A549 (cell line): ENCODE measurements at regions not wholly inside any gene's neighbourhood (a gene's known extent, or its start where the extent isn't known, plus 50 kb on each side); places are given as distances from the start of the nearest gene placed in this dataset.

Experiments
- ATAC-seq, 2 experiments: fragments of 200-7000 bp in 1 of 2; fragments of >200 bp in 1 of 2; cut with Nextera tagmentation in 1 of 2; cut with Tn5 transposase in 1 of 2; 3 replicates each; pipeline versions ENCODE4 v1.8.0 to v1.9.1; 2018 to 2020; ENCODE audit warnings: mild to moderate bottlenecking in 1 of 2, moderate library complexity in 1 of 2
- CTCF ChIA-PET: fragments of 300-600 bp; sonication (Branson Sonifier 250); formaldehyde crosslinking; extraction: SDS; loops from one replicate; lab custom pipeline; 2021; ENCODE audit warnings: antibody characterized with exemption, inconsistent platforms; lab: Yijun Ruan, JAX
- POLR2A ChIA-PET: fragments of 350-600 bp; formaldehyde crosslinking; extraction: SDS; loops from one replicate; lab custom pipeline; 2021; ENCODE audit warnings: antibody characterized with exemption, inconsistent platforms; lab: Yijun Ruan, JAX
- DNase-seq, 2 experiments: peaks; one replicate each; pipeline versions ENCODE4 v3.0.0 to v3.0.0-alpha.2; 2011 to 2016; ENCODE audit warnings: low read depth in 1 of 2, low spot score in 1 of 2
- FAIRE-seq: peaks from 2 replicates; lab custom pipeline; 2011; peaks lifted over from hg19 to GRCh38; lab: Jason Lieb, UNC
- H3K27ac ChIP-seq, 2 experiments: fragments of >200 bp; sonication (Bioruptor Twin); formaldehyde crosslinking; 3 replicates each; pipeline ENCODE4 v1.5.1; 2016 to 2017
- H3K4me1 ChIP-seq: fragments of >200 bp; sonication (Bioruptor Twin); formaldehyde crosslinking; 3 replicates; pipeline ENCODE4 v1.6.1; 2016
- H3K4me2 ChIP-seq: fragments of >200 bp; sonication (Bioruptor Twin); formaldehyde crosslinking; 3 replicates; pipeline ENCODE4 v1.6.1; 2016
- H3K4me3 ChIP-seq: fragments of >200 bp; sonication (Bioruptor Twin); formaldehyde crosslinking; 3 replicates; pipeline ENCODE4 v1.5.1; 2016
- H3K9me3 ChIP-seq: fragments of >200 bp; sonication (Bioruptor Twin); formaldehyde crosslinking; 3 replicates; pipeline ENCODE4 v1.6.1; 2016
- ATOH8 ChIP-seq: fragments of 250-450 bp; sonication (Bioruptor Pico); IDR thresholded peaks from 2 replicates; pipeline ENCODE4 v1.5.0; 2020; ENCODE audit warnings: low read depth, mild to moderate bottlenecking, moderate library complexity
- CBX2 ChIP-seq: fragments of 200-600 bp; sonication (generic); IDR thresholded peaks from 2 replicates; pipeline ENCODE4 v1.6.1; 2016; ENCODE audit warnings: low read depth, mild to moderate bottlenecking, borderline replicate concordance
- CEBPB ChIP-seq, 2 experiments: fragments of >200 bp in 1 of 2; sonication (Bioruptor Twin) in 1 of 2; formaldehyde crosslinking in 1 of 2; IDR thresholded peaks; 2 replicates each; pipeline ENCODE4 v1.6.1; 2012 to 2016
- CHD2 ChIP-seq: fragments of 150-350 bp; IDR thresholded peaks from 2 replicates; pipeline ENCODE4 v1.6.1; 2014; ENCODE audit warnings: low read length; ENCODE audit not compliant: partially characterized antibody
- CHD4 ChIP-seq: fragments of 200-600 bp; sonication (generic); IDR thresholded peaks from 2 replicates; pipeline ENCODE4 v1.6.1; 2016; ENCODE audit warnings: antibody characterized with exemption, mild to moderate bottlenecking, borderline replicate concordance
- EHMT2 ChIP-seq: fragments of 200-600 bp; sonication (generic); IDR thresholded peaks from 2 replicates; pipeline ENCODE4 v1.6.1; 2016; ENCODE audit warnings: antibody characterized with exemption, low read depth, mild to moderate bottlenecking, moderate library complexity
- ELK1 ChIP-seq: fragments of 150-350 bp; IDR thresholded peaks from 2 replicates; pipeline ENCODE4 v1.6.1; 2014; ENCODE audit warnings: low read depth, mild to moderate bottlenecking, low read length
- EP300 ChIP-seq, 2 experiments: fragments of >200 bp; sonication (Bioruptor Twin); formaldehyde crosslinking; IDR thresholded peaks; 2 replicates in 1 of 2; 3 replicates in 1 of 2; pipeline ENCODE4 v1.6.1; 2016 to 2017
- ESRRA ChIP-seq: fragments of 150-350 bp; IDR thresholded peaks from 2 replicates; pipeline ENCODE4 v1.6.1; 2014; ENCODE audit warnings: mild to moderate bottlenecking, low read length, borderline replicate concordance
- FOSB ChIP-seq: fragments of 250-450 bp; sonication (Bioruptor Pico); IDR thresholded peaks from 2 replicates; pipeline ENCODE4 v1.5.0; 2020; ENCODE audit warnings: mild to moderate bottlenecking, moderate library complexity
- FOSL2 ChIP-seq, 2 experiments: fragments of 450-650 bp in 1 of 2; fragments of >200 bp in 1 of 2; sonication (Bioruptor Twin) in 1 of 2; formaldehyde crosslinking; IDR thresholded peaks; 2 replicates each; pipeline versions ENCODE4 v1.5.0 to v1.6.1; 2016 to 2020; ENCODE audit warnings: mild to moderate bottlenecking in 1 of 2, moderate library complexity in 1 of 2
- FOXS1 ChIP-seq: fragments of 250-450 bp; sonication (Bioruptor Pico); IDR thresholded peaks from 2 replicates; pipeline ENCODE4 v1.5.0; 2020; ENCODE audit warnings: mild to moderate bottlenecking, moderate library complexity
- HES2 ChIP-seq: fragments of >200 bp; sonication (Bioruptor Twin); formaldehyde crosslinking; IDR thresholded peaks from 2 replicates; pipeline ENCODE4 v1.6.1; 2016
- HOXA7 ChIP-seq: fragments of 250-450 bp; sonication (Bioruptor Pico); IDR thresholded peaks from 2 replicates; pipeline ENCODE4 v1.5.0; 2020; ENCODE audit warnings: mild to moderate bottlenecking, moderate library complexity
- HOXB13 ChIP-seq: fragments of 250-450 bp; sonication (Bioruptor Pico); IDR thresholded peaks from 2 replicates; pipeline ENCODE4 v1.5.0; 2020; ENCODE audit warnings: low read depth, mild to moderate bottlenecking, moderate library complexity
- MAFK ChIP-seq: fragments of 450-650 bp; IDR thresholded peaks from 2 replicates; pipeline ENCODE4 v1.6.1; 2014; ENCODE audit not compliant: partially characterized antibody
- NFE2L2 ChIP-seq: fragments of 150-350 bp; conservative IDR thresholded peaks from 2 replicates; pipeline ENCODE4 v1.6.1; 2014; ENCODE audit warnings: low read length
- NPAS2 ChIP-seq: fragments of 250-450 bp; sonication (Bioruptor Pico); IDR thresholded peaks from 2 replicates; pipeline ENCODE4 v1.8.0; 2022; ENCODE audit warnings: mild to moderate bottlenecking, moderate library complexity, borderline replicate concordance
- NR3C1 ChIP-seq: fragments of >200 bp; sonication (Bioruptor Twin); formaldehyde crosslinking; IDR thresholded peaks from 3 replicates; pipeline ENCODE4 v1.6.1; 2017
- PBX3 ChIP-seq: IDR thresholded peaks from 2 replicates; pipeline ENCODE4 v1.6.1; 2012
- PHF8 ChIP-seq: fragments of 200-600 bp; sonication (generic); IDR thresholded peaks from 2 replicates; pipeline ENCODE4 v1.6.1; 2016; ENCODE audit warnings: low read depth, mild to moderate bottlenecking, antibody characterized with exemption, moderate library complexity, borderline replicate concordance
- RAD21 ChIP-seq, 2 experiments: fragments of >200 bp in 1 of 2; sonication (Bioruptor Twin) in 1 of 2; formaldehyde crosslinking in 1 of 2; IDR thresholded peaks in 1 of 2; conservative IDR thresholded peaks in 1 of 2; 2 replicates in 1 of 2; 3 replicates in 1 of 2; pipeline ENCODE4 v1.6.1; 2012 to 2018; ENCODE audit warnings: inconsistent platforms in 1 of 2
- RNF2 ChIP-seq: fragments of 200-600 bp; sonication (generic); IDR thresholded peaks from 2 replicates; pipeline ENCODE4 v1.6.1; 2016; ENCODE audit warnings: low read depth, mild to moderate bottlenecking, antibody characterized with exemption, moderate library complexity, borderline replicate concordance
- SMC3 ChIP-seq: fragments of >200 bp; sonication (Bioruptor Twin); formaldehyde crosslinking; IDR thresholded peaks from 3 replicates; pipeline ENCODE4 v1.6.1; 2018; ENCODE audit warnings: inconsistent platforms
- TP53 ChIP-seq: fragments of 250-450 bp; sonication (Bioruptor Pico); IDR thresholded peaks from 2 replicates; pipeline ENCODE4 v1.5.0; 2021; ENCODE audit warnings: mild to moderate bottlenecking, moderate library complexity
- ZC3H11A ChIP-seq: fragments of 450-650 bp; IDR thresholded peaks from 2 replicates; pipeline ENCODE4 v1.6.1; 2014; ENCODE audit warnings: antibody characterized with exemption, mild to moderate bottlenecking
- ZSCAN20 ChIP-seq: fragments of 250-450 bp; sonication (Bioruptor Pico); IDR thresholded peaks from 2 replicates; pipeline ENCODE4 v1.8.0; 2022; ENCODE audit warnings: mild to moderate bottlenecking, moderate library complexity
- WGBS: methylation state at CpG from one replicate; pipeline ENCODE4 v1.1.6; 2017; ENCODE audit errors: missing lambda C conversion rate; 5-methylcytosine and 5-hydroxymethylcytosine counted together
- TF ChIP-seq, protein P1 (sequence below): fragments of >200 bp; sonication (Bioruptor Twin); formaldehyde crosslinking; IDR thresholded peaks from 3 replicates; pipeline ENCODE4 v1.5.1; 2016
- TF ChIP-seq, protein P2 (sequence below): IDR thresholded peaks from 2 replicates; pipeline ENCODE4 v1.6.1; 2012

DNA sequence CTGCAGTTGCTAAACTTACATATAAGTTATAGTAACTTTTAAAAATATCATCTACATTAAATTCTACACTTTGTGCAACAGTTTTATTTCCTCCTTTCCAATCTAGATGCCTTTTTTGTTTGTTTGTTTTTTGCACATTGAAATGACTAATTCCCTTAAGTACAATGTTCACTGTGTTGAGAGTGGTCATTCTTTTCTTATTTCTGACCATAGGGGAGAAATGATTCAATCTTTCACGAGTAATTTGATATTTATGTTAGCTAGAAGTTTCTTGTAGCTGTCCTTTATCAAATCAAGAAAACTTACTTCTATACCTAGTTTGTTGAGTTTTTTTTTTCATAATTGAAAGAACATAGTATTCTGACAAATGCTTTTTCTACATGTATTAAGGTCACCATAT is 85.0 kb upstream of the CBLB start:
- WGBS: 28% methylated on average over 1 of the region's 1 CpG

GRCh38 chr3:105956306-105956705 is 87.5 kb upstream of the CBLB start:
- ChIA-PET POLR2A (no interaction called here), CTCF (no interaction called here)
- Histone ChIP-seq H3K4me2 (no peak overlapping the region), H3K9me3 (no peaks in the 10 kb centered on the region), H3K4me1 (no peaks in the 10 kb centered on the region), H3K27ac (no peak overlapping the region), H3K4me3 (no peak overlapping the region)
- WGBS: 71% methylated on average over 1 of the region's 1 CpG
- FAIRE-seq: no peak
- DNase-seq: no peak
- TF ChIP-seq FOXS1 (CRISPR knock-in tag) (no peak), CBX2 (no peak), ZSCAN20 (CRISPR knock-in tag) (no peak), MAFK (no peak), RAD21 (conservative IDR thresholded peaks at IDR 0.05 in 1 of 2, IDR thresholded peaks at IDR 0.05 in 1 of 2) (no peak), NR3C1 (no peak), PHF8 (no peak), NFE2L2 (no peak), HES2 (no peak), EP300 (IDR thresholded peaks at IDR 0.05) (no peak), CEBPB (IDR thresholded peaks at IDR 0.05) (no peak), SMC3 (no peak)
- TF ChIP-seq, protein P1, sequence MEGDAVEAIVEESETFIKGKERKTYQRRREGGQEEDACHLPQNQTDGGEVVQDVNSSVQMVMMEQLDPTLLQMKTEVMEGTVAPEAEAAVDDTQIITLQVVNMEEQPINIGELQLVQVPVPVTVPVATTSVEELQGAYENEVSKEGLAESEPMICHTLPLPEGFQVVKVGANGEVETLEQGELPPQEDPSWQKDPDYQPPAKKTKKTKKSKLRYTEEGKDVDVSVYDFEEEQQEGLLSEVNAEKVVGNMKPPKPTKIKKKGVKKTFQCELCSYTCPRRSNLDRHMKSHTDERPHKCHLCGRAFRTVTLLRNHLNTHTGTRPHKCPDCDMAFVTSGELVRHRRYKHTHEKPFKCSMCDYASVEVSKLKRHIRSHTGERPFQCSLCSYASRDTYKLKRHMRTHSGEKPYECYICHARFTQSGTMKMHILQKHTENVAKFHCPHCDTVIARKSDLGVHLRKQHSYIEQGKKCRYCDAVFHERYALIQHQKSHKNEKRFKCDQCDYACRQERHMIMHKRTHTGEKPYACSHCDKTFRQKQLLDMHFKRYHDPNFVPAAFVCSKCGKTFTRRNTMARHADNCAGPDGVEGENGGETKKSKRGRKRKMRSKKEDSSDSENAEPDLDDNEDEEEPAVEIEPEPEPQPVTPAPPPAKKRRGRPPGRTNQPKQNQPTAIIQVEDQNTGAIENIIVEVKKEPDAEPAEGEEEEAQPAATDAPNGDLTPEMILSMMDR: no peak
- TF ChIP-seq, protein P2, sequence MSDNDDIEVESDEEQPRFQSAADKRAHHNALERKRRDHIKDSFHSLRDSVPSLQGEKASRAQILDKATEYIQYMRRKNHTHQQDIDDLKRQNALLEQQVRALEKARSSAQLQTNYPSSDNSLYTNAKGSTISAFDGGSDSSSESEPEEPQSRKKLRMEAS: no peak
- no peak for ATAC-seq

More for the DNA sequence above, 85.0 kb upstream of the CBLB start:
- Histone ChIP-seq H3K27ac (no peak overlapping the region), H3K9me3 (no peaks in the 10 kb centered on the region), H3K4me2 (no peak overlapping the region), H3K4me1 (no peaks in the 10 kb centered on the region), H3K4me3 (no peak overlapping the region)
- TF ChIP-seq ESRRA (no peak), NR3C1 (no peak)
- no peak for ATAC-seq
- DNase-seq: no peak
- ChIA-PET CTCF (interaction anchor here (1.3 kb wide), 1 partner anchor 655 kb away, joined by 4 read pairs; no protein-coding TSS in a partner anchor), POLR2A (no interaction called here)
- no peak for FAIRE-seq

DNA sequence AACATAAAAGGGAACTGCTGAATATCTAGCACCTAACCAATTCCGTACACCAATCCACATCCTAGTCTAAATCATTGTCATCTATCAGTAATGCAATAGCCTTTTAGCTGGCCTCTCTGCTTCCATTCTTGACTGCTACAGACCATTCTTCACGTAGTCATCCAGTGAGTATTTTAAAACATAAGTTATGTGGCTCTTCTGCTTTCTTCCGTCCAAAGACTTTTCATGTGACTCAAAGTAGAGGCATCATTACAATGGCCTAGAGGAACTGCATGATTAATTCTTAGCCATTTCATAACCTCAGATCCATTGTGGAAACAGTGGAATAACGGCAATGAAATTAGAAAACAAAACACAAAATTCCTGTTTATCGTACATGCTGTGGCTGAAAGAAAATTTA is 88.9 kb upstream of the CBLB start:
- FAIRE-seq (no peak), DNase-seq (no peak), ATAC-seq (no peak)
- no peak overlapping the region for H3K27ac ChIP-seq
- H3K9me3 ChIP-seq: no peaks in the 10 kb centered on the region
- H3K4me1 ChIP-seq: 0 out of 3 replicates have a peak, but pooled peaks cover 6% of the 10 kb centered on the region
- WGBS: 87% methylated on average over 5 of the region's 5 CpGs
- ChIA-PET POLR2A (no interaction called here), CTCF (interaction anchor here (1.2 kb wide), 1 partner anchor 13 kb away, joined by 3 read pairs; no protein-coding TSS in a partner anchor)
- TF ChIP-seq PHF8: no peak
- TF ChIP-seq FOSL2 (IDR thresholded peaks at IDR 0.05): no peak
- no peak for TF ChIP-seq FOSL2 (CRISPR knock-in tag; IDR thresholded peaks at IDR 0.05)
- TF ChIP-seq HOXA7 (CRISPR knock-in tag): no peak
- no peak for TF ChIP-seq EHMT2
- no peak for TF ChIP-seq CHD4
- TF ChIP-seq RNF2: no peak
- TF ChIP-seq ZC3H11A: no peak
- no peak for TF ChIP-seq ATOH8 (CRISPR knock-in tag)
- TF ChIP-seq HOXB13 (CRISPR knock-in tag): no peak
- no peak for TF ChIP-seq TP53 (CRISPR knock-in tag)
- TF ChIP-seq SMC3: no peak
- no peak for TF ChIP-seq ELK1
- TF ChIP-seq RAD21 (conservative IDR thresholded peaks at IDR 0.05 in 1 of 2, IDR thresholded peaks at IDR 0.05 in 1 of 2): no peak
- no peak for TF ChIP-seq ZSCAN20 (CRISPR knock-in tag)
- TF ChIP-seq PBX3: no peak
- no peak for TF ChIP-seq EP300 (IDR thresholded peaks at IDR 0.05)
- no peak for TF ChIP-seq NPAS2 (CRISPR knock-in tag)
- TF ChIP-seq FOSB (CRISPR knock-in tag): no peak
- TF ChIP-seq CHD2: no peak
- no peak overlapping the region for H3K4me3 ChIP-seq
- H3K4me2 ChIP-seq: no peak overlapping the region
